A549 (cell line): ENCODE measurements at regions not wholly inside any gene's neighbourhood (a gene's known extent, or its start where the extent isn't known, plus 50 kb on each side); places are given as distances from the start of the nearest gene placed in this dataset.
A peak's percentile ranks its signal among the peaks of the same experiment; 100 is the strongest.

ENCODE experiments used
- ATAC-seq, 2 experiments: fragments of 200-7000 bp in 1 of 2; fragments of >200 bp in 1 of 2; cut with Nextera tagmentation in 1 of 2; cut with Tn5 transposase in 1 of 2; 3 replicates each; pipeline versions ENCODE4 v1.8.0 to v1.9.1; 2018 to 2020; ENCODE audit warnings: mild to moderate bottlenecking in 1 of 2, moderate library complexity in 1 of 2
- CTCF ChIA-PET: fragments of 300-600 bp; sonication (Branson Sonifier 250); formaldehyde crosslinking; extraction: SDS; loops from one replicate; lab custom pipeline; 2021; ENCODE audit warnings: antibody characterized with exemption, inconsistent platforms; lab: Yijun Ruan, JAX
- POLR2A ChIA-PET: fragments of 350-600 bp; formaldehyde crosslinking; extraction: SDS; loops from one replicate; lab custom pipeline; 2021; ENCODE audit warnings: antibody characterized with exemption, inconsistent platforms; lab: Yijun Ruan, JAX
- DNase-seq, 2 experiments: peaks; one replicate each; pipeline versions ENCODE4 v3.0.0 to v3.0.0-alpha.2; 2011 to 2016; ENCODE audit warnings: low read depth in 1 of 2, low spot score in 1 of 2
- FAIRE-seq: peaks from 2 replicates; lab custom pipeline; 2011; peaks lifted over from hg19 to GRCh38; lab: Jason Lieb, UNC
- H3K27ac ChIP-seq, 2 experiments: fragments of >200 bp; sonication (Bioruptor Twin); formaldehyde crosslinking; 3 replicates each; pipeline ENCODE4 v1.5.1; 2016 to 2017
- H3K4me1 ChIP-seq: fragments of >200 bp; sonication (Bioruptor Twin); formaldehyde crosslinking; 3 replicates; pipeline ENCODE4 v1.6.1; 2016
- H3K4me2 ChIP-seq: fragments of >200 bp; sonication (Bioruptor Twin); formaldehyde crosslinking; 3 replicates; pipeline ENCODE4 v1.6.1; 2016
- H3K4me3 ChIP-seq: fragments of >200 bp; sonication (Bioruptor Twin); formaldehyde crosslinking; 3 replicates; pipeline ENCODE4 v1.5.1; 2016
- H3K9me3 ChIP-seq: fragments of >200 bp; sonication (Bioruptor Twin); formaldehyde crosslinking; 3 replicates; pipeline ENCODE4 v1.6.1; 2016
- ATOH8 ChIP-seq: fragments of 250-450 bp; sonication (Bioruptor Pico); IDR thresholded peaks from 2 replicates; pipeline ENCODE4 v1.5.0; 2020; ENCODE audit warnings: low read depth, mild to moderate bottlenecking, moderate library complexity
- E2F6 ChIP-seq: IDR thresholded peaks from 2 replicates; pipeline ENCODE4 v1.6.1; 2012; ENCODE audit warnings: low read depth, borderline replicate concordance
- ELK1 ChIP-seq: fragments of 150-350 bp; IDR thresholded peaks from 2 replicates; pipeline ENCODE4 v1.6.1; 2014; ENCODE audit warnings: low read depth, mild to moderate bottlenecking, low read length
- EP300 ChIP-seq, 2 experiments: fragments of >200 bp; sonication (Bioruptor Twin); formaldehyde crosslinking; IDR thresholded peaks; 2 replicates in 1 of 2; 3 replicates in 1 of 2; pipeline ENCODE4 v1.6.1; 2016 to 2017
- GATA3 ChIP-seq: IDR thresholded peaks from 2 replicates; pipeline ENCODE4 v1.6.1; 2012; ENCODE audit warnings: borderline replicate concordance
- HDAC2 ChIP-seq: fragments of 200-600 bp; sonication (generic); IDR thresholded peaks from 2 replicates; pipeline ENCODE4 v1.6.1; 2016
- HOXB13 ChIP-seq: fragments of 250-450 bp; sonication (Bioruptor Pico); IDR thresholded peaks from 2 replicates; pipeline ENCODE4 v1.5.0; 2020; ENCODE audit warnings: low read depth, mild to moderate bottlenecking, moderate library complexity
- MAFK ChIP-seq: fragments of 450-650 bp; IDR thresholded peaks from 2 replicates; pipeline ENCODE4 v1.6.1; 2014; ENCODE audit not compliant: partially characterized antibody
- PHF8 ChIP-seq: fragments of 200-600 bp; sonication (generic); IDR thresholded peaks from 2 replicates; pipeline ENCODE4 v1.6.1; 2016; ENCODE audit warnings: low read depth, mild to moderate bottlenecking, antibody characterized with exemption, moderate library complexity, borderline replicate concordance
- RAD21 ChIP-seq, 2 experiments: fragments of >200 bp in 1 of 2; sonication (Bioruptor Twin) in 1 of 2; formaldehyde crosslinking in 1 of 2; IDR thresholded peaks in 1 of 2; conservative IDR thresholded peaks in 1 of 2; 2 replicates in 1 of 2; 3 replicates in 1 of 2; pipeline ENCODE4 v1.6.1; 2012 to 2018; ENCODE audit warnings: inconsistent platforms in 1 of 2
- RCOR1 ChIP-seq: fragments of 150-350 bp; IDR thresholded peaks from 2 replicates; pipeline ENCODE4 v1.6.1; 2014; ENCODE audit warnings: antibody characterized with exemption, low read length, low read depth
- RFX5 ChIP-seq: fragments of 450-650 bp; IDR thresholded peaks from 2 replicates; pipeline ENCODE4 v1.7.1; 2014; ENCODE audit warnings: antibody characterized with exemption, mild to moderate bottlenecking, moderate library complexity
- RNF2 ChIP-seq: fragments of 200-600 bp; sonication (generic); IDR thresholded peaks from 2 replicates; pipeline ENCODE4 v1.6.1; 2016; ENCODE audit warnings: low read depth, mild to moderate bottlenecking, antibody characterized with exemption, moderate library complexity, borderline replicate concordance
- TFCP2L1 ChIP-seq: fragments of 250-450 bp; sonication (Bioruptor Pico); IDR thresholded peaks from 2 replicates; pipeline ENCODE4 v1.5.0; 2021; ENCODE audit warnings: mild to moderate bottlenecking
- ZC3H11A ChIP-seq: fragments of 450-650 bp; IDR thresholded peaks from 2 replicates; pipeline ENCODE4 v1.6.1; 2014; ENCODE audit warnings: antibody characterized with exemption, mild to moderate bottlenecking
- ZSCAN20 ChIP-seq: fragments of 250-450 bp; sonication (Bioruptor Pico); IDR thresholded peaks from 2 replicates; pipeline ENCODE4 v1.8.0; 2022; ENCODE audit warnings: mild to moderate bottlenecking, moderate library complexity
- WGBS: methylation state at CpG from one replicate; pipeline ENCODE4 v1.1.6; 2017; ENCODE audit errors: missing lambda C conversion rate; 5-methylcytosine and 5-hydroxymethylcytosine counted together

GRCh38 chr13:107866032-107866940 lies 349.1 kb downstream of the LIG4 start:
- 0% methylated on average over 16 of the region's 51 CpGs for WGBS
- ChIA-PET POLR2A (no interaction called here), CTCF (no interaction called here)
- Histone ChIP-seq H3K4me1 (no peaks in the 10 kb centered on the region), H3K4me3 (peak overlapping the region; percentile 53), H3K9me3 (no peaks in the 10 kb centered on the region), H3K27ac (no peak overlapping the region), H3K4me2 (peak overlapping the region; percentile 94)
- ATAC-seq (peak; percentile 37 to 67; a peak in 5 of 6 replicates), DNase-seq (peak in 1 of 2 experiments; percentile 5), FAIRE-seq (no peak)
- TF ChIP-seq RCOR1 (no peak), ATOH8 (CRISPR knock-in tag) (no peak)

GRCh38 chr13:107865643-107866031 lies 349.7 kb downstream of the LIG4 start:
- Histone ChIP-seq H3K4me3 (peak overlapping the region; percentile 53; the same call in 2 of the 3 replicates), H3K4me2 (peak overlapping the region; percentile 94), H3K27ac (no peak overlapping the region), H3K9me3 (no peaks in the 10 kb centered on the region), H3K4me1 (no peaks in the 10 kb centered on the region)
- no peak for TF ChIP-seq RNF2
- no peak for TF ChIP-seq HOXB13
- TF ChIP-seq HDAC2, result no peak
- TF ChIP-seq ATOH8 (CRISPR knock-in tag), result no peak
- TF ChIP-seq PHF8, result no peak
- TF ChIP-seq RFX5, result no peak
- TF ChIP-seq ELK1, result no peak
- TF ChIP-seq GATA3, result no peak
- no peak for TF ChIP-seq RAD21 (conservative IDR thresholded peaks at IDR 0.05 in 1 of 2, IDR thresholded peaks at IDR 0.05 in 1 of 2)
- no peak for TF ChIP-seq ZSCAN20 (CRISPR knock-in tag)
- TF ChIP-seq ZC3H11A, result no peak
- no peak for TF ChIP-seq MAFK
- no peak; a peak in 2 of 6 replicates for ATAC-seq
- POLR2A ChIA-PET, result no interaction called here
- WGBS, result 16% methylated on average over 15 of the region's 19 CpGs
- CTCF ChIA-PET, result no interaction called here
- FAIRE-seq, result no peak
- DNase-seq, result no peak

- 23% methylated on average over 2 of the region's 2 CpGs for WGBS
- no peak overlapping the region for H3K4me3 ChIP-seq
- ChIA-PET POLR2A (no interaction called here), CTCF (no interaction called here)
- DNase-seq, result no peak
- no peak for ATAC-seq
- TF ChIP-seq EP300 (IDR thresholded peaks at IDR 0.05) (no peak), E2F6 (no peak), TFCP2L1 (CRISPR knock-in tag) (no peak)
- TF ChIP-seq, all 56 proteins: peak for 0
- no peak overlapping the region for H3K27ac ChIP-seq
- no peaks in the 10 kb centered on the region for H3K4me1 ChIP-seq
- FAIRE-seq, result no peak
- H3K4me2 ChIP-seq, result no peak overlapping the region
- no peaks in the 10 kb centered on the region for H3K9me3 ChIP-seq
Observed at GRCh38 chr13:107865318-107865575, 350.1 kb downstream of the LIG4 start.
